ENCODE measurements at regions not wholly inside any gene's neighbourhood (a gene's known extent, or its start where the extent isn't known, plus 50 kb on each side); places are given as distances from the start of the nearest gene placed in this dataset.

- POLR2A ChIA-PET = no interaction called here
- Histone ChIP-seq H3K4me2 (ENCODE audit: insufficient read depth, low read length) (no peak overlapping the region), H3K36me3 (ENCODE audit: control insufficient read depth, insufficient read depth, low read length) (no peaks in the 10 kb centered on the region), H3K4me3 (no peak overlapping the region), H3K9me3 (replicated peaks; ENCODE audit: control insufficient read depth, insufficient read depth, low read depth, low read length) (no peaks in the 10 kb centered on the region), H4K20me1 (replicated peaks; ENCODE audit: control insufficient read depth, insufficient read depth, low read length) (no peaks in the 10 kb centered on the region), H3K4me1 (replicated peaks in 1 of 2; ENCODE audit: control insufficient read depth in 2 of 2, insufficient read depth in 2 of 2, low read length in 2 of 2) (no peaks in the 10 kb centered on the region), H3K9me1 (ENCODE audit: control insufficient read depth, insufficient read depth, low read length) (no peaks in the 10 kb centered on the region), H3K27me3 (ENCODE audit: control insufficient read depth in 2 of 2, insufficient read depth in 2 of 2, low read length in 2 of 2) (no peaks in the 10 kb centered on the region), H3K79me2 (ENCODE audit: control insufficient read depth, insufficient read depth, low read length) (no peaks in the 10 kb centered on the region), H2AFZ (ENCODE audit: low read depth, low read length) (no peak overlapping the region), H3K27ac (ENCODE audit: extremely low read depth, low read depth, low read length) (no peak overlapping the region), H3K9ac (ENCODE audit: insufficient read depth in 1 of 2, low read depth in 2 of 2, low read length in 2 of 2) (no peak overlapping the region)
- no peak for DNase-seq (ENCODE audit: extremely low read depth in 1 of 4, low spot score in 3 of 4)
- no peak for ATAC-seq
- no peak for FAIRE-seq
- CTCF ChIA-PET (ENCODE audit: low intra/inter-chr PET ratio) = no interaction called here
- WGBS (ENCODE audit: insufficient coverage, low coverage, missing lambda C conversion rate) = 1% methylated on average over 9 of the region's 9 CpGs
- intact Hi-C loops (cut with micrococcal nuclease) (no loop called here), in situ Hi-C loops (cut with MboI) (no loop called here)
- TF ChIP-seq ZNF583 (CRISPR knock-in tag; IDR thresholded peaks at IDR 0.05) = no peak
- no peak for TF ChIP-seq ZNF639 (CRISPR knock-in tag; conservative IDR thresholded peaks at IDR 0.05 in 1 of 2, IDR thresholded peaks at IDR 0.05 in 1 of 2)
- no peak for TF ChIP-seq NFE2L1 (tag; IDR thresholded peaks at IDR 0.05; ENCODE audit: borderline replicate concordance, low read depth)
- no peak for TF ChIP-seq RBM17 (IDR thresholded peaks at IDR 0.05; ENCODE audit: borderline replicate concordance, low read depth, low read length)
- no peak for TF ChIP-seq ZNF444 (CRISPR knock-in tag; IDR thresholded peaks at IDR 0.05)
- no peak for TF ChIP-seq RAD21 (CRISPR knock-in tag; conservative IDR thresholded peaks at IDR 0.05 in 1 of 2, IDR thresholded peaks at IDR 0.05 in 1 of 2)
- TF ChIP-seq SAFB2 (IDR thresholded peaks at IDR 0.05; ENCODE audit: borderline replicate concordance, low read depth, low read length, severe bottlenecking) = no peak
- TF ChIP-seq DLX4 (CRISPR knock-in tag; IDR thresholded peaks at IDR 0.05) = no peak
- no peak for TF ChIP-seq TFAM (CRISPR knock-in tag; conservative IDR thresholded peaks at IDR 0.05)
- no peak for TF ChIP-seq KHSRP (IDR thresholded peaks at IDR 0.05)
- TF ChIP-seq GATAD2A (IDR thresholded peaks at IDR 0.05) = no peak
- no peak for TF ChIP-seq ZNF134 (CRISPR knock-in tag; conservative IDR thresholded peaks at IDR 0.05)
- no peak for TF ChIP-seq ZC3H8 (IDR thresholded peaks at IDR 0.05)
- no peak for TF ChIP-seq MTA2 (IDR thresholded peaks at IDR 0.05; ENCODE audit: low read depth)
- TF ChIP-seq GTF2E2 (tag; IDR thresholded peaks at IDR 0.05) = no peak
- TF ChIP-seq MYNN (IDR thresholded peaks at IDR 0.05) = no peak
- TF ChIP-seq MYNN (CRISPR knock-in tag; IDR thresholded peaks at IDR 0.05) = no peak
- no peak for TF ChIP-seq NR2F6 (CRISPR knock-in tag; IDR thresholded peaks at IDR 0.05)
- BruUV-seq (replicated peaks) = no TSS peak
Observed at GRCh38 chr13:31441800-31442510, 242.2 kb downstream of the B3GLCT start.

All from K562 (cell line).